GM19025 (cell line): ENCODE measurements at regions not wholly inside any gene's neighbourhood (a gene's known extent, or its start where the extent isn't known, plus 50 kb on each side); places are given as distances from the start of the nearest gene placed in this dataset.
"Not testable (repeated sequence)": the region's sequence is repeated elsewhere in the genome, so short reads cannot be mapped to it uniquely, and the experiment has no call there.

ENCODE experiments used
- ATAC-seq: cut with Tn5 transposase; IDR thresholded peaks from one replicate; pipeline ENCODE4 v1.9.1; 2021; ENCODE audit warnings: mild to moderate bottlenecking, low read depth, moderate library complexity; ENCODE audit not compliant: unreplicated experiment

- ATAC-seq, result no peak
Observed at GRCh38 chr20:47440857-47441773, 60.6 kb upstream of the NCOA3 start.

GRCh38 chr20:47441774-47442150 lies 59.9 kb upstream of the NCOA3 start:
- no peak for ATAC-seq

- not testable (repeated sequence) for ATAC-seq
Observed at GRCh38 chr20:47443060-47443459, 58.6 kb upstream of the NCOA3 start.

GRCh38 chr20:47444584-47444983 lies 57.1 kb upstream of the NCOA3 start:
- ATAC-seq, result no peak

- no peak for ATAC-seq
Observed at GRCh38 chr20:47445291-47445690, 56.4 kb upstream of the NCOA3 start.

- ATAC-seq, result not testable (repeated sequence)
Observed at GRCh38 chr20:47447350-47448296, 54.1 kb upstream of the NCOA3 start.

GRCh38 chr20:47448429-47448828 lies 53.3 kb upstream of the NCOA3 start:
- ATAC-seq, result no peak

GRCh38 chr20:47451602-47451904 lies 50.1 kb upstream of the NCOA3 start:
- ATAC-seq, result no peak
